ENCODE measurements at regions not wholly inside any gene's neighbourhood (a gene's known extent, or its start where the extent isn't known, plus 50 kb on each side); places are given as distances from the start of the nearest gene placed in this dataset.

- no peak for DNase-seq
- intact Hi-C loops (cut with DNase I): no loop called here
- 7% methylated on average over 1 of the region's 1 CpG for WGBS (ENCODE audit: insufficient coverage, low coverage, low lambda C conversion rate, missing lambda C conversion rate)
- no peaks in the 10 kb centered on the region for H3K4me1 ChIP-seq
- no peaks in the 10 kb centered on the region for H3K9me3 ChIP-seq
- H3K36me3 ChIP-seq: no peaks in the 10 kb centered on the region
- H3K4me3 ChIP-seq: no peak overlapping the region
- H3K27ac ChIP-seq: no peak overlapping the region
- ATAC-seq: no peak
- TF ChIP-seq POLR2A (IDR thresholded peaks at IDR 0.05) (no peak), CTCF (IDR thresholded peaks at IDR 0.05) (no peak)
- no peaks in the 10 kb centered on the region for H3K27me3 ChIP-seq
Measured at GRCh38 chr13:74866101-74866500, 615.9 kb downstream of the TBC1D4 start.

GRCh38 chr13:74865656-74866055 is 616.3 kb downstream of the TBC1D4 start:
- no peak overlapping the region for H3K27ac ChIP-seq
- peaks cover 0 to 1% (median 0%) of the 10 kb centered on the region in 4 donors for H3K9me3 ChIP-seq
- DNase-seq (no peak), ATAC-seq (no peak)
- TF ChIP-seq CTCF (IDR thresholded peaks at IDR 0.05) (no peak), POLR2A (IDR thresholded peaks at IDR 0.05) (no peak)
- no peak overlapping the region for H3K4me3 ChIP-seq
- H3K4me1 ChIP-seq: no peaks in the 10 kb centered on the region
- intact Hi-C loops (cut with DNase I): no loop called here
- H3K36me3 ChIP-seq: no peaks in the 10 kb centered on the region
- H3K27me3 ChIP-seq: no peaks in the 10 kb centered on the region

GRCh38 chr13:74860789-74861188 is 621.2 kb downstream of the TBC1D4 start:
- WGBS (ENCODE audit: insufficient coverage, low coverage, low lambda C conversion rate, missing lambda C conversion rate): 69% methylated on average over 1 of the region's 1 CpG

GRCh38 chr13:74850893-74851292 is 631.1 kb downstream of the TBC1D4 start:
- intact Hi-C loops (cut with DNase I): no loop called here

More at GRCh38 chr13:74860789-74861188, 621.2 kb downstream of the TBC1D4 start:
- intact Hi-C loops (cut with DNase I): no loop called here
- ATAC-seq (no peak), DNase-seq (no peak)
- no peak for TF ChIP-seq CTCF (IDR thresholded peaks at IDR 0.05)
- TF ChIP-seq POLR2A (IDR thresholded peaks at IDR 0.05): no peak
- Histone ChIP-seq H3K4me3 (no peak overlapping the region), H3K9me3 (peaks cover 0 to 3% (median 0%) of the 10 kb centered on the region in 4 donors), H3K4me1 (no peaks in the 10 kb centered on the region), H3K36me3 (no peaks in the 10 kb centered on the region), H3K27me3 (no peaks in the 10 kb centered on the region), H3K27ac (no peak overlapping the region)

More at GRCh38 chr13:74850893-74851292, 631.1 kb downstream of the TBC1D4 start:
- H3K4me1 ChIP-seq: no peaks in the 10 kb centered on the region
- no peak overlapping the region for H3K4me3 ChIP-seq
- DNase-seq: no peak
- ATAC-seq: no peak
- no peaks in the 10 kb centered on the region for H3K36me3 ChIP-seq
- H3K9me3 ChIP-seq: no peaks in the 10 kb centered on the region
- no peaks in the 10 kb centered on the region for H3K27me3 ChIP-seq
- 21% methylated on average over 2 of the region's 2 CpGs for WGBS (ENCODE audit: insufficient coverage, low coverage, low lambda C conversion rate, missing lambda C conversion rate)
- no peak for TF ChIP-seq POLR2A (IDR thresholded peaks at IDR 0.05)
- TF ChIP-seq CTCF (IDR thresholded peaks at IDR 0.05): no peak
- no peak overlapping the region for H3K27ac ChIP-seq
